UCSD-AML1 (cell line): ENCODE measurements at regions not wholly inside any gene's neighbourhood (a gene's known extent, or its start where the extent isn't known, plus 50 kb on each side); places are given as distances from the start of the nearest gene placed in this dataset.

ENCODE experiments used
- DNase-seq: peaks from one replicate; lab custom pipeline; 2025; ENCODE audit not compliant: unreplicated experiment; lab: John Stamatoyannopoulos, UW

DNA sequence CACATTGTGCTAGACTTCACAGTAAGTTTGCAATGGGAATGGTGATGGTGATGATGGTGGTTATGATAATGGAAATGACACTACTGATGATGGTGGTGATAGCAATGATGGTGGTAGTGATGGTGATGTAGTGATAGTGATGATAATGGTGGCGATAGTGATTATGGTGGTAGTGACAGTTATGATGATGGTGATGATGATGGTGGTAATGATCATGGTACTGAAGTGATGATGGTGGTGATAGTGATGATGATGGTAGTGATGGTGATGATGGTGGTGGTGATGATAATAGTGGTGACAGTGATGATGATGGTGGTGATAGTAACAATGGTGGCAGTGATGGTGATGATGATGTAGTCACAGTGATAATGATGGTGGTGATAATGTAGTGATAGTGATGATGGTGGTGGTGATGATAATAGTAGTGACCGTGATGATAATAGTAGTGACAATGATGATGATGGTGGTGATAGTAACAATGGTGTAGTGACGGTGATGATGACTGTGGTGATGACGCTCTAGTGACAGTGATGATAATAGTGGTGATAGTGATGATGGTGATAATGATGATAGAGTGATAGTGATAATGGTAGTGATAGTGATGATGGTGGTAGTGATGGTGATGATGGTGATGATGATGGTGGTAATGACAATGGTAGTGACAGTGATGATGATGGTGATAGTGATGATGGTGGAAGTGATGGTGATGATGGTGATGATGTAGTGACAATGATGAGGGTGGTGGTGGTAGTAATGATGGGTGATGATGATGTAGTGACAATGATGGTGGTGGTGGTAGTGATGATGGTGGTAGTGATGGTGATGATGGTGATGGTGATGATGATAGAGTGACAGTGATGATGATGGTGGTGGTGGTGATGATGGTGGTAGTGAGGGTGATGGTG is 222.9 kb upstream of the PWP1 start:
- DNase-seq: no peak

DNA sequence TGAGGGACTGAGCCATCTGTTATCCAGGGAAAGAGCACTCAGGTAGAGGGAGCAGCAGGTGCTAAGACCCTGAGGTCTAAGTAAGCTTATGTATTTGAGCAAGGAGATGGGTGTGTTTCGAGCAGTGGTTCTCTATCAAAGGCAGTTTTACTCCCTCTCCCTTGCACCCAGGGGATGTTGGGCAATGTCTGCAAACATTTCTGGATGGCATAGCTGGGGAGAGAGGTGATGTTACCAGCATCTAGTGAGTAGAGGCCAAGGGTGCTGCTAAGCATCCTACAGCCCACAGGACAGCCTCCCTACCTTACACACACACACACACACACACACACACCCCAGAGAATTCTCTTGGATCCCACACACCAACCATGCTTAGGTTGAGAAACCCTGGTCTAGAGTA is 221.0 kb upstream of the PWP1 start:
- DNase-seq: no peak

DNA sequence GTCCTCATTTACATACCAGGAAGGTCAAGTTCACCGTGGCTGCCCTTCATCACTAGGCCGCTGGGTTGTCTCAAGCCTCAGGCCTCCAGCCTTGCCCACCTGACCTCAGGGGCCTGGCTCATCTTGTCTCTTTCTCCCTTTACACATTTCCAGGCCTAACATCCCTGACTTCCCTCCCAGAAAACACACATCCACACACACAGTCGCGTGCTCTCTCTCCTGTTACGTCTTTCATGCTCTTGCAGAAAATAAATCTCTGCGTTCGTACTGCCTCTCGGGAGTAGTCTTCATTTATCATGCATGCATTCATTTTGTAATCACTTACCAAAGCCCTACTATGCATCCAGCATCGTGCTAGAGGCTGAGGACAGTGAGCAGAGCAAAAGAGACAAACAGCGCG is 220.0 kb upstream of the PWP1 start:
- no peak for DNase-seq

DNA sequence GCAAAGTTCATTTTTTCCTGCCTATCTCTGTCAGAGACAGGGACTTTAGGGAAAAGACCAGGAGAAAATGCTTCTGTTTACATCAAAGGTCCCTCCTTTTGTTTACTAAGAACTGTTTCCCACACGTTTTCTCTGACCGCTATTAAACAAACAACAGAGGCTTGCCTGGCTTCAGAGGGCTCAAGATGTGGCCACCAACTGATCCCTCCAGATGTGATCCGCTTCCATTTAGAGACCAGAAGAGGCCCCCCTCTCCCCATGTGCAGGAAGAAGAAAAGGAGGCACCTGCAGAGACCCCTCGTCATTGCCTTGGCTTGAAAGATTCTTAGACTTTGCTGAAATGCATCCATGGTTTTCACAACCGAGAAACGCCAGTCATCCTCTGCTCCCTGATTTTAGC is 217.9 kb upstream of the PWP1 start:
- no peak for DNase-seq

DNA sequence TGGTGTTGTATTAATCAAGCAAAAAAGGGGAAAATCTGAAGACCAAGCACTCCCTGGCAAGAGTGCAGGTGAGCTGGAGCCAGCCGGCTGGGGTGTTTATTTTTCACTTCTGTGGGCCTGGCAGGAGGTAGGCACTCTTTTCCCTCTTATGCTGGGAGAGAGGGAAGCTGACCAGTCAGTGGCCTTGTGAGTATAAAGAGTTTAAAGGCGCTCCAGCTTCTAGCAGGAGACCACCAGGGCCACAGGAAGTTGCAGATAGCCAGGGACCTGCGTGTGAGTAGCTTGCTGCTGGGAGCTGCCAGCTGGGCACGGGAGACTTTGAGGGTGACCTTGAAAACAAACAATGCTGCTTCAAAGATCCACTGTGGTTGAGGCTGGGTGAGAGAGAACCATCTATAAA is 217.4 kb upstream of the PWP1 start:
- no peak for DNase-seq

DNA sequence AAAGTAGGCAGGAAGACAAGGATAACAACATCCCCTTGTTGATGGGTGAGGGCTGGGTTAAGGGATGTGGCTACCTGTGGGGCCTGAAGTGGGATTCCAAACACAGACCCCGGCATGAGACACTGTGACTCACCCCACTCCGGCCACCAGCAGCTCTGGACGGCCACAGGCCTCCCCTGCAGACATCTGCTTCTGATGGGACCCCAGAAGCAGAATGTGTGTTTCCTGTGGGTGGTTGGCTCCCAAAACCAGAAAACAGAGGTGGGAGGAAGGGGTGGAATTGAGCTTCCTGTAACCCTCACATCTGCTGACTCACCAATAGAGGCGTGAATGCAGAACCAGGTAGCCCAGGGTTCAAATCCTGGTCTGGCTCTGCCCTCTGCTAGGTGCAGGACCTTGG is 216.6 kb upstream of the PWP1 start:
- no peak for DNase-seq

DNA sequence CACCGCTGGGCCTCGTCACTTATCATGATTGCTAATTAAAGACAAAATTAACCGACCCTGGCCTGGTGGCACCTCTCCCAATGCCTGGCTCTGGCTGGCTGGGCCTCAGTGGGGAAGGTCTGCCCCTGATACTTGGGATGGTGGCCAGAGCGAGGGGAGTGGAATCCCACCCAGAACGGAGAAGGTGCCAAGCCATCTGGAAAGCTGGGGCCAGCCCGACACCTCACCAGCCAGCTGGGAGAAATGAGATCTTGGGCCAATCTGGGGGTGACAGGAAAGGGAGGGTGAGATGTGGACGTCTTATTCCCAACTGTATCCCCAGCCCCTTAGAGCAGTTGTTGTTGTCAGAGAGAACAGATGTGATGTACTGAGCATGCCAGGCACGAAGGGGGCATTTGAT is 215.0 kb upstream of the PWP1 start:
- DNase-seq: no peak

DNA sequence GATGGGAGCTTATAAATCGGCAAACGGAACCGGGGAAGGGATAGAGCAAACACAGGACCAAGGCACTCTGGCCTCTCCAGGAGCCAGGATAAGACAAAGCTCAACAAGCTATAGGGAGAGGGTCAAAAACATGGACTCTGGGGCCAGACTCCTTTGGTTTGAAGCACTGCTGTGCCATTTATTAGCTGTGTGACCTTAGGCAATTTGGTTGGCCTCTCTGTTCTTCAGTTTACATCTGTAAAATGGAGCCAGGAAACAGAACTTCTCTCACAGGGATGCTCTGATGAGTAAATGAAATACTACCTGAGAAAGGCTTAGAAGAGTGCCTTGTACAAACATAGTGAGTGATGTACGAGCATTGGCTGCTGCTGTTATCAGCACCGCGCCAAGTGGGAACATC is 213.3 kb upstream of the PWP1 start:
- no peak for DNase-seq

DNA sequence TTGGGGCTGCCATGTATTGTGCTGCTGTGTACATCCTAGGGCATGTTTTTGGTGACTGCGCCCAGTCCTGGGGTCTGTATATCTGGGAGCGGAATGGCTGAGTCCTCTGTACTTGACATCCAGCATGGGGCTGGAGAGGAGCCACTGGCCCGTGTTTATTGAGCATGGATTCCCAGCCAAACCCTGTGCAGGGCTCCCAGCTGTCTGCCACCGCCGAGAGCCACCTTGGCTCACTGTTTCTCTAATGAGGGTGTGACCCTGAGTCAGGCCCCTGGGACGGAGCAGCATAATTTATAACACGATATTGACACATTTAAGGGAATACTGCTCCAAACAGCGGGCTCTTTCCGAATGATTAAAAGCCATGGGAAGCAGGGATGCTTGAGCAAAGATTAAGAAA is 211.5 kb upstream of the PWP1 start:
- no peak for DNase-seq

DNA sequence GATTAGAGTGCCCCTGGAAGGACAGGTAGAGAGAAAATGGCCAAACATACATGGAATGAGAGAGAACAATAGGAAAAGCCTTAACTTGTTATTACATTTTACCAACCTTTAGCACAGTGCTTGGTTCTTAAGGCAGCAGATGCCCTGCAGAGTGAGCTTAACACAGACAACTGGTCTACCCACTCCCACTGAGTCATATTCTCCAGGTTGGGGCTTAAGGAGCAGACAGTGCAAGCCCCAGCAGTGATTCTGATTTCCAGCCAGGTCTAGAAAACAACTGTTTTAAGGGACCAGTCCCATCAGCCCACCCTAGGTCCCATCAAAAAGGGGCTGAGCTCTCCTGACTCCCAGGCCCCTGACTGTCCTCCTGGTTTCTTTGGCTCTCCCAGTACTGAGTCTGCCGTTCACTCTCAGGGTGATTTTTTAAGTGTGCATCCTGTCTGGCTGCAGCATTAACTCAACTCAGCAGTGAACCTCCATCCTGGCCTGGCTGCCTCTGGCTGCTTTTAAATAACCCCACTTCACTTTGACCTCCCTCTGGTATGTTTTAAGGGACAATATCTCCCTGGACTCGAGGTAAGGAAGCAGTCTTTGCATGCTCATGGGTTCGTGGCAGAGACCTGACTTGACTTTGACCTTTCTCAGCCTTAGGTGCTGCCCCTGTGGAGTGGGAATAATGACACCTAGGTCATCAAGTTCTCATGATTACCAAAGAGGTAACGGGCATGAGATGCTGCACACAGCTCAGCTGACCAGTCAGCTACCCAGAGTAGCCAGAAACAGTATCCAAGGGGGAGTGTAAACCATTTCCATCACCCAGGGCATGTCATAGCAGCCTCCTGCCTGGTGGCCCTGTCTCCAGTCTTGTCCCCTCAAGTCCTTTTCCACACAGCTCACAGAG is 210.7 kb upstream of the PWP1 start:
- DNase-seq: no peak

DNA sequence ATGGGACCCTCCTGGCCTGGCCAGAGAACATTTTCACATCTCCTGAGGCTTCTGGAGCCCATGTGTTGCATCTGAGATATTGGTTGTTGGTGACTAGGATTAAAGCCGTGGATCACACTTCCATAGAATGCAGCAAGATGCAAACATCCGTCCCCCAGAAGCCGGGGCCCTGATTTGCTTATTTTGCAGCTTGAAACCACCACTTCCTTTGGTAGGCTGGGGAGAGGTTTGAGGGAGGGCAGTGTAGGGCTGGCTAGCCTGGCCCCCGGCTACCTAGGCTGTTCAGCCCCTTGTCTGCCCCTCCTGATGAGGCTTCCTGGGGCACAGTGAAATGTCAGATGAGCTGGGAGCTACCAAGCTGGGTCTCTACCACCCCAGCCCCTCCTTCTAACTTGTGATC is 209.7 kb upstream of the PWP1 start:
- no peak for DNase-seq

DNA sequence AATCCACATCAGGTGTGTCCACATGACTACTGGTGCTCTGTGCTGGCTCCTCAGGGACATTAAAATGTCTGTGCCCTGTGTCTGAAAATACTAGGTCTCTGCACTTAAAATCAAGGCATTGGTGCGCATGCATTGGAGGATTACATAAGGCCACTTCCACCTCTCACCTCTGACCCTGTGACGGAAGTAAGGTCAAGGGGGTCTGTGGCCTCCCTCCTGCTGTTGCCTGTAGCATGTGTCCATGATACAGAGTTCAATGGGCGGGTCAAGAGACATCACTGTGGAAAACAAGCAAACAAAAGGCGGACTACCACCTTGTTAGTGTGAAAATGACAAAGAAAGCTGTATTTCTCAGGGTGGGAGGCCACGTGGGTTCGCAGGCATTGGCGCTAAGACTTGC is 208.6 kb upstream of the PWP1 start:
- no peak for DNase-seq

DNA sequence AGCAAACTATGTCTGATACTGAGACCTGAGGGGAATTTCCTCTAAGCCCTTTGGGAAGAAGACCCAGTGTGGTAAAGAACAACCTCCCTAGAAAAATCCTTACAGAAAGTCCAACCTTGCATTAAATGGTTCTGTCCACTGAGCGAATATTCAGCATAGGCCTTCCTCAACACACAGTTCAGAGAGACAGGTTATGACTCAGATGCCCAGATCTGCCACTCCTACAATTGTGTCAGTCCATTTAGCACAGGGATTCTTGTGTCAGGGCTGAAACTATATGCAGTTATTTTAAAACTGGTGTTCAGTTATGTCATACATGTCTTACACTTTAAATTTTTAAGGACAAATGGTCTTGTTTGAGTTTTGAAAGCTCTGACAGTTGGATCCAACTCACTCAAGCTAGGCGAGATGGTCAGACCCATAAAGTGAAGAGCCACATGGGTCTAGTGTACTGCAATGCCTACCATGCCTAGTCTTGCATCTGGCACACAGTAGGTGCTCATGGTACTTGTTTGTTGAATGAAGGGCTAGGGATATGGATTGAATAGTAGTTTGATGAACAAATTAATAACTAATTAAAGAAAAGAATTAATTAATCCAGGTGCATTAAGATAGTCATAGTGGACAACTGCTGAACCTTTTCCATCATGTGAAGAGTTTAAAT is 207.5 kb upstream of the PWP1 start:
- DNase-seq: no peak

DNA sequence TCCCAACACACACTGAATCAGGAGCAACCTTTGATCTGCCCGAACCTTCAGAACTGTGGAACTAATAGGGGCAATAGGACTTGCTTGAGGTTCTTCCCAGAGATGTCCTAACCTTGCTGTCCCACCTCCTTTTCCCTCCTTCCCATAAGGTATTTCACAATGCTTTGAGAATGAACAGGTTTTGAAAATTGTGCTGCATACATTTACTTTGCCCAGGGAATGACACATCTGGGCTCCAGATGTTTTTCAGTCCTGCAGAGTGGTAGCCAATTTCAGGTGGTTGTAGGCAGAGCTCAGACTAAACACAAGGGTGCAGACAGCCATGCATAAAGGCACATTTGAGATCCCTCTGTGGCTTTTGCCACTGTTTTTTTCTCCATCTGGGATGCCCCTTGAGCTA is 206.7 kb upstream of the PWP1 start:
- no peak for DNase-seq

DNA sequence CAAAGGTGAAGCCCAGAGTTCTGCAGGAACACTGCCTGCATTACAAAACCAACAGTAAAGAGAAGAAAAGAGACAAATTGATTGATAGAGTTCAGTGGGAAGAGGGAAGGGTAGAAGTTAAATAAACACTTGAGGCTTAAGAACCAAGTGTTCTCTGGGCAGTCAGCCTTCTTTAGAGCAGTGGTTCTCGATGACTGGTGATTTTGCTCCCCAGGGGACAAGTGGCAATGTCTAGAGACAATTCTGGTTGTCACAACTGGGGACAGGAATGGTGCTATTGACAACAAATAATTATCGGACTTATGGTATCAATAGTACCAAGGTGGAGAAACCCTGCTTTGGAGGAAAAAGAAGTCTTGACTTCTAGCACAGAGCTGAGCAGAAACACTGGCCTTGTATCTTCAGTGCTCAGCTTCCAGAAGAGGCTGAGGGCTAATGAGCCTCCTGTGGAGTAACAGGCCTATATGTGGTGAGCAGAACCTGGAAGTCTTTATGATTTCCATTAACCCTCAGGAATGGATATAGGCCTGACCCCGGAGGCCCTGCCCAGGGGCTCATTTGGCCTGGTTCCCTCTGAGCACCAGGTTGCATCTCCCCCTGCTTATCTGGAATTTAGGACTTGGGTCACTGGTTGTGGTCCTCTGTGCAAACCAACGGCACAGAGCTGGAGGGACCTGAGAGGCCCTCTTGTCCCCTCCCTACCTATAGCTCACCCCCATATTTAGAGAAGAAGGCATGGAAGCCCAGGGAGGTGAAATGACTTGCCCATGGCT is 204.6 kb upstream of the PWP1 start:
- no peak for DNase-seq

DNA sequence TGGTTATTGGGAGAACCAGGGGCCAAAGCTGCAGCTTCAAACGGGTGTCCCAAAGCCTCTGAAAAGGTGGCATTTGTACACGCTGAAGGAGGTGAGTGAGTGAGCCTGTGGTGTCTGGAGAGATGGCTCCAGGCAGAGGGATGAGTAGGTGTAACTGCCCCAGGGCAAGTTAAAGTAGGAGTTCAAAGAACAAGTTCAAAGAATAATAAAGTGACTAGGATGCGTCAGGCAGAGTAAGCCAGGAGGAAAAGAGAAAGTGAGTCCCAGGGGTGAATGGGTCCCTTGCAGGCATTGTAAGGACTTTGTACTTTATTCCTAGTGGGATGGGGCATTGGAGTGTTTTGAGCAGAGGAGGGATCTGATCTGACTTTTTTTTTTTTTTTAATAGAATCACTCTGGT is 201.4 kb upstream of the PWP1 start:
- DNase-seq: no peak

DNA sequence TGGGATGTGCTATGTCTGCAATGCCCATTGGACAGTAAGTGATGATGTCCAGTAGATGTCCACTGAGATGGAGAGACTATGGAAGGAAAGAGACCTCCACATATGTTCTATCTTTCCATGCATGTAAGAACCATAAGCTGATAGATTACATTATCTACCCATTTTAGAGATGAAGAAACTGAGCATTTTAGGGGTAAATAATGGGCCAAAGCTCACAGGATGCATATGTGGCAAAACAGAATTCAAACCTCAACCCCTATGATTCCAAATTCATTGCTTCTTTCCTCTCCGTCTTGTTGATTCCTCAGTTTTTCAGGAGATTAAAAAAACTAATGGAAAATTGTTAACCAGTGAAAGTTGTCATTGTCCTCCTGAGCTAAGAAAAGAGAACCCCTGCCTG is 200.7 kb upstream of the PWP1 start:
- DNase-seq: no peak

DNA sequence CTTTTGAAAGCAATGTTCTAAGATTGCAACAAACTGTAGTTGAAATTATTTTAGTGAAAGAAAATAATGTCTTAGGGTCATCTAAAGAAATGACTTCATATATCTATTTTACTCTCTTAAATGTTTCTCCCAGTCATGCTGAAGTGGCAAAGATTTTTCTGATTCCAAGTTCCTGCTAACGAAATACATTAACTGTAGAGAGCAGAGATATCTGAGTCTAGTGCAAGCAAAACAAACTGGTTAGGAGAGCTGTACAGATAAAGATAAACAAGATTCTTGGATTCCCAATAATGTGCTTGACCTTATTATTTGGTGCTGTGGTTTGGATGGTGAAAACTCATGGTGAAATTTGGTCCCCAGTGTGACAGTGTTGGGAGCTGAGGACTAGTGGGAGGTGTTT is 199.9 kb upstream of the PWP1 start:
- DNase-seq: no peak

DNA sequence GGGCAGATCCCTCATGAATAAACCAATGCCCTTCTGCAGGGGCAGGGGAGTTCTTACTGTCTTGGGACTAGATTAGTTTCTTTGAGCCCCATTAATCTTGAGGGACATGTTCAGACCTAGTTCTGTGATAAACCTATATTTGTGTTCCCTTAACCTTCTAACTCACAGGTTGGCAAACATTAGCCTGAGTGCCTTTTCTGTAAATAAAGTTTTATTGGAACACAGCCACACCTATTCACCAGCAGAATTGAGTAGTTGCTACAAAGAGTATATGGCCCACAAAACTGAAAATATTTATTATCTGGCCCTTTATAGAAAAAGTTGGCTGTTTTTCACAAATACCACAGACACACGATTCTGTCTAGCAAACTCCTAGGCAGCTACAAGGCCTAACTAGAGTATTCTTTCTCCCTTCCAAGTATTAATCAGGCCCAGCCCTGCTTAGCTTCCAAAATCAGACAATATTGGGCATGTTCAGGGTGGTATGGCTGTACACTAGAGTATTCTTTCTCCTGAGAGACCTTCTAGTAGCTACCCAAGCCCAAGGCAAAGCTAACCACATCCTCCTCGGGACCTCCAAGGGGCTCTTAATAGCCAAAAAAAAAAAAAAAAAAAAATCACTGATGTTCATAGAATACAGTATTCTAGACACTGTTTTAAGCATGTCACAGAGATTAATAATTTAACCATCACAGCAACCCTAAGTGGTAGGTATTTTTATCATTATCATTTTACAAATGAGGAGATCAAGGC is 199.3 kb upstream of the PWP1 start:
- DNase-seq: no peak

DNA sequence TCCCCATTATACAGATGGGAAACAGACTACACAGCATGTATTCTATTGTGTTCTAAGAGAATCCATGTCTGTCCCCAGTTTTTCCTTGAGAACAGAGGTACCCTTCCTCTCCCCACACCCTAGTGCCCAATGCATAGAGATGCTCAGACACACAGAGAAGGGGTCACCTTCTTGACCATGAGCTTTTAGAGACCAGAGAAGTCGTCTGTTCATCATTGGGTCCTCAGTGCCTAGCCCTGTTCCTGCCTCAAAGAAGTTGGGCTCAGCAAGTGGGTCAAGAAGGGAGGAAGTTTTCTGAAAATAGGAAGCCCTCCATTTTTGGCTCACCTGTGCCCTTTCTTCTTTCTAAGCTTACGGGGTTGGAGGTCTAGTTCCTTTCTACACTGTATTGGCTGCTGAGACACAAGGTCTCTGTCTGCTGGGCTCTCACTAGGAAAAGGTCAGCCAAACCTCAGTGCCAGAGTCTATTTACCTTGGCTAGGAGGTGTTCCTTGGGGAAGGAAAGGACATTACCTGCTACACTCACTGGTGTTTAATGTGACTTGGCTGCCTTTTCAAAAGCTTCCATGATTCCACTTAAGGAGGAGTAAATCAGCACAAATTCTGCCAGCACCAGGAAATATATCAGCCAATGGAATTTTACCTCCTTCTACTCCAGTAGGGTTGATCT is 198.5 kb upstream of the PWP1 start:
- no peak for DNase-seq
